Upper lobe of left lung (tissue), 4 donors: ENCODE measurements at regions not wholly inside any gene's neighbourhood (a gene's known extent, or its start where the extent isn't known, plus 50 kb on each side); places are given as distances from the start of the nearest gene placed in this dataset.

ENCODE experiments used
- CTCF ChIP-seq, 6 experiments: fragments of 450-650 bp in 4 of 6; fragments of 200-600 bp in 2 of 6; sonication (generic) in 2 of 6; IDR thresholded peaks; one replicate each; pipeline ENCODE4 v1.5.1; 2016 to 2019; ENCODE audit warnings: antibody characterized with exemption in 6 of 6
- POLR2A ChIP-seq, 4 donors: fragments of 450-650 bp; IDR thresholded peaks; one replicate each; pipeline ENCODE4 v1.5.1; 2016 to 2017; ENCODE audit warnings: antibody characterized with exemption in 4 of 4, mild to moderate bottlenecking in 2 of 4

DNA sequence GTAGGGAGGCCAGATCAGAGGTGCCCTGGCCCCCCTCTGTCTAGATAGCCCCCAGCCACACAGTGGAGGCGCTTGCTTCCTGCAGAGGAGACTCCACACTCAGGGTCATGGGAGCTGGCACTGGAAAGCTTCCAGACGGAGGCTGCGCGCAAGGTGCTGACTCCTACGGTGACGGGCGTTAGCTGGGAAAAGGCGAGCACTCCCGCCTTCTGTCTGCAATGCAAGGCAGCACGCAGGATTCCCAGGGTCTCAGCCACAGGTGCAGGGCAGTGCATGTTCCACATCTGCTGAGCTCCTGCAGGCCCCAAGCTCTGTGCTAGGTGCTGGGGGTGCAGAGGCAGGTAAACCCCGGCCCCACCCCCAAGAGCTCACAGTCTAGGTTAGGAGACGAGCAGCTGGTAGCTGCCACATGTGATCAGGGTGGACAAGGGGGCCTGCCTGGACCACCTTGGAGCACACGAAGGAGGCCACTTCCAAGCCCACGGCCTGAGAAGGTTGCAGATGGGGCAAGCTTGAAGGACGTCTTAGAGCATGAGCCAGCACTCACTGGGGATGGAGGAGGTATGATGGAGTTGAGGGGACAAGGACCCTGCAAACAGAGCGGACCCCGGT lies 310.9 kb upstream of the DIO3 start:
- TF ChIP-seq CTCF (IDR thresholded peaks at IDR 0.05), result no peak
- TF ChIP-seq POLR2A (IDR thresholded peaks at IDR 0.05), result no peak
